Fibroblast of lung (primary cell): ENCODE measurements at regions not wholly inside any gene's neighbourhood (a gene's known extent, or its start where the extent isn't known, plus 50 kb on each side); places are given as distances from the start of the nearest gene placed in this dataset.

Experiments used
- DNase-seq, 2 donors: peaks; one replicate each; pipeline versions ENCODE4 v3.0.0 to v3.0.0-alpha.2; 2010; ENCODE audit warnings: low read depth in 2 of 2
- H2AFZ ChIP-seq: 2 replicates; pipeline ENCODE4 v1.5.1; 2012; ENCODE audit warnings: low read length, control low read depth, inconsistent platforms
- H3K27ac ChIP-seq: 2 replicates; pipeline ENCODE4 v1.5.1; 2011; ENCODE audit warnings: low read length, control low read depth; ENCODE audit not compliant: insufficient read depth
- H3K27me3 ChIP-seq: 2 replicates; pipeline ENCODE4 v1.5.1; 2011; ENCODE audit warnings: mild to moderate bottlenecking, low read length; ENCODE audit not compliant: control insufficient read depth, insufficient read depth
- H3K36me3 ChIP-seq: 2 replicates; pipeline ENCODE4 v1.5.1; 2011; ENCODE audit warnings: low read length; ENCODE audit not compliant: control insufficient read depth, insufficient read depth
- H3K4me1 ChIP-seq: 2 replicates; pipeline ENCODE4 v1.5.1; 2011; ENCODE audit warnings: low read length; ENCODE audit not compliant: control insufficient read depth, insufficient read depth; ENCODE audit errors: extremely low read depth
- H3K4me2 ChIP-seq: 2 replicates; pipeline ENCODE4 v1.5.1; 2011; ENCODE audit warnings: low read length, control low read depth; ENCODE audit not compliant: insufficient read depth; ENCODE audit errors: extremely low read depth
- H3K4me3 ChIP-seq, 4 experiments: fragments of 200-600 bp in 1 of 4; sonication (generic) in 1 of 4; replicated peaks in 1 of 4; 2 replicates each; pipeline ENCODE4 v1.5.1; 2011 to 2016; ENCODE audit warnings: low read length in 4 of 4, low read depth in 3 of 4, mild to moderate bottlenecking in 3 of 4, control low read depth in 2 of 4, inconsistent platforms in 1 of 4, mixed read lengths in 1 of 4; ENCODE audit not compliant: insufficient read depth in 1 of 4; ENCODE audit errors: control extremely low read depth in 1 of 4
- H3K79me2 ChIP-seq: 2 replicates; pipeline ENCODE4 v1.5.1; 2012; ENCODE audit warnings: mild to moderate bottlenecking, low read length, inconsistent platforms; ENCODE audit not compliant: control insufficient read depth, insufficient read depth
- H3K9ac ChIP-seq: 2 replicates; pipeline ENCODE4 v1.5.1; 2011; ENCODE audit warnings: mild to moderate bottlenecking, low read length, control low read depth; ENCODE audit not compliant: insufficient read depth
- H3K9me3 ChIP-seq: 2 replicates; pipeline ENCODE4 v1.5.1; 2012; ENCODE audit warnings: low read depth, low read length; ENCODE audit not compliant: control insufficient read depth, insufficient read depth
- H4K20me1 ChIP-seq: 2 replicates; pipeline ENCODE4 v1.5.1; 2011; ENCODE audit warnings: low read length; ENCODE audit not compliant: control insufficient read depth, insufficient read depth; ENCODE audit errors: extremely low read depth
- CTCF ChIP-seq, 2 donors: IDR thresholded peaks in 1 of 2; conservative IDR thresholded peaks in 1 of 2; 1 replicate in 1 of 2; 2 replicates in 1 of 2; pipeline ENCODE4 v1.5.1; 2011 to 2012; ENCODE audit warnings: low read length in 2 of 2, control low read depth in 1 of 2, inconsistent platforms in 1 of 2, low read depth in 1 of 2, mild to moderate bottlenecking in 1 of 2
- EZH2 ChIP-seq: IDR thresholded peaks from 2 replicates; pipeline ENCODE4 v1.5.1; 2012; ENCODE audit warnings: low read length, control low read depth, mild to moderate bottlenecking; ENCODE audit errors: missing control alignments

GRCh38 chr12:78599366-78599765 is 265.2 kb upstream of the SYT1 start:
- Histone ChIP-seq H3K36me3 (no peaks in the 10 kb centered on the region), H4K20me1 (no peaks in the 10 kb centered on the region), H3K79me2 (no peaks in the 10 kb centered on the region), H2AFZ (no peak overlapping the region), H3K4me3 (no peak overlapping the region), H3K9ac (no peak overlapping the region), H3K27me3 (no peaks in the 10 kb centered on the region), H3K9me3 (no peaks in the 10 kb centered on the region), H3K4me2 (no peak overlapping the region), H3K4me1 (no peaks in the 10 kb centered on the region), H3K27ac (no peak overlapping the region)
- TF ChIP-seq EZH2, result no peak
- no peak for TF ChIP-seq CTCF (conservative IDR thresholded peaks at IDR 0.05 in 1 of 2, IDR thresholded peaks at IDR 0.05 in 1 of 2; ENCODE audit: low read depth in 1 of 2, low read length in 2 of 2)
- DNase-seq, result no peak

DNA sequence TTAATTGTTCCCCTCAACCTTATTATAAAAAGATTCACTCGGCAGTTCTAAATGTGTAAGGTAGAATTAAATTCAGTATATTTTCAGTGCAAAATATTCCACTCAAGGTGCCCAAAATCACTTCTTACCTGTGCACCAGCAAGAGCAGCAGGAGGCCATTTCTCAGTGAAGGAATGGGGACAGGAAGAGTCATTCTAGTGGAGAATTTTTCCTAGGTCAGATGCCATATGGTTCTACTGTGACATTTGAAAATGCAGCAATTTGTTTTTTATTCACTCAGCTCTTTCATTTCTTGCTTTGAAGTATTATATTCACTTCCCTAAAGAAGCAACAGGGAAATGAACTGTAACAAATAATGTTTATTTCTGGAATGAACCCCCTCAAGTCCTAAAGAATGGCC is 264.0 kb upstream of the SYT1 start:
- Histone ChIP-seq H3K9ac (no peak overlapping the region), H3K27me3 (no peaks in the 10 kb centered on the region), H2AFZ (no peak overlapping the region), H3K4me2 (no peak overlapping the region), H4K20me1 (no peaks in the 10 kb centered on the region), H3K9me3 (no peaks in the 10 kb centered on the region), H3K4me3 (no peak overlapping the region), H3K4me1 (no peaks in the 10 kb centered on the region), H3K79me2 (no peaks in the 10 kb centered on the region), H3K36me3 (no peaks in the 10 kb centered on the region), H3K27ac (no peak overlapping the region)
- no peak for DNase-seq
- no peak for TF ChIP-seq EZH2
- TF ChIP-seq CTCF (conservative IDR thresholded peaks at IDR 0.05 in 1 of 2, IDR thresholded peaks at IDR 0.05 in 1 of 2; ENCODE audit: low read depth in 1 of 2, low read length in 2 of 2), result no peak

- no peak overlapping the region for H2AFZ ChIP-seq
- H4K20me1 ChIP-seq, result no peaks in the 10 kb centered on the region
- H3K27ac ChIP-seq, result no peak overlapping the region
- no peaks in the 10 kb centered on the region for H3K4me1 ChIP-seq
- no peaks in the 10 kb centered on the region for H3K79me2 ChIP-seq
- H3K9me3 ChIP-seq, result no peaks in the 10 kb centered on the region
- no peak overlapping the region for H3K9ac ChIP-seq
- no peak overlapping the region for H3K4me2 ChIP-seq
- no peak overlapping the region for H3K4me3 ChIP-seq
- H3K36me3 ChIP-seq, result no peaks in the 10 kb centered on the region
- no peak for DNase-seq
- H3K27me3 ChIP-seq, result no peaks in the 10 kb centered on the region
- TF ChIP-seq CTCF (conservative IDR thresholded peaks at IDR 0.05 in 1 of 2, IDR thresholded peaks at IDR 0.05 in 1 of 2; ENCODE audit: low read depth in 1 of 2, low read length in 2 of 2), result no peak
- no peak for TF ChIP-seq EZH2
These were observed 253.1 kb upstream of the SYT1 start for GRCh38 chr12:78611504-78611903.
